HEK293 (cell line): ENCODE measurements at regions not wholly inside any gene's neighbourhood (a gene's known extent, or its start where the extent isn't known, plus 50 kb on each side); places are given as distances from the start of the nearest gene placed in this dataset.

Experiments used
- CTCF ChIA-PET: fragments of 350-600 bp; formaldehyde crosslinking; extraction: SDS; loops from one replicate; lab custom pipeline; 2021; ENCODE audit warnings: antibody characterized with exemption; lab: Yijun Ruan, JAX
- POLR2A ChIA-PET: fragments of 300-600 bp; formaldehyde crosslinking; extraction: SDS; loops from one replicate; lab custom pipeline; 2020; ENCODE audit warnings: antibody characterized with exemption, inconsistent platforms; lab: Yijun Ruan, JAX
- H3K27ac ChIP-seq: fragments of 200-500 bp; sonication (Bioruptor generic); 2 replicates; pipeline ENCODE4 v1.5.1; 2014; ENCODE audit warnings: low read depth, low read length, control low read depth, inconsistent platforms; ENCODE audit errors: extremely low read depth
- H3K36me3 ChIP-seq, 2 experiments: fragments of 200-500 bp in 1 of 2; sonication (Bioruptor generic) in 1 of 2; 1 replicate in 1 of 2; 2 replicates in 1 of 2; pipeline ENCODE4 v1.5.1; 2014 to 2017; ENCODE audit warnings: inconsistent platforms in 2 of 2, low read length in 2 of 2; ENCODE audit not compliant: control insufficient read depth in 2 of 2, insufficient read depth in 1 of 2
- H3K4me1 ChIP-seq: fragments of 200-500 bp; sonication (Bioruptor generic); 2 replicates; pipeline ENCODE4 v1.5.1; 2014; ENCODE audit warnings: mild to moderate bottlenecking, low read length, inconsistent platforms; ENCODE audit not compliant: control insufficient read depth, insufficient read depth
- H3K4me3 ChIP-seq: 2 replicates; pipeline ENCODE4 v1.5.1; 2011; ENCODE audit warnings: low read depth, mild to moderate bottlenecking, control low read depth, low read length, moderate library complexity
- H3K9me3 ChIP-seq: fragments of 200-500 bp; sonication (Bioruptor generic); 2 replicates; pipeline ENCODE4 v1.5.1; 2014; ENCODE audit warnings: low read depth, low read length, inconsistent platforms; ENCODE audit not compliant: control insufficient read depth, insufficient read depth
- CTCF ChIP-seq: fragments of 450-650 bp; formaldehyde crosslinking; IDR thresholded peaks from 2 replicates; pipeline ENCODE4 v1.5.1; 2016; ENCODE audit warnings: missing biosample characterization, missing genetic modification characterization
- HOXD13 ChIP-seq: sonication (generic); formaldehyde crosslinking; IDR thresholded peaks from 2 replicates; pipeline ENCODE4 v1.8.0; 2022; ENCODE audit warnings: missing genetic modification reagents, borderline replicate concordance
- PBX3 ChIP-seq: sonication (generic); formaldehyde crosslinking; IDR thresholded peaks from 2 replicates; pipeline ENCODE4 v1.8.1; 2022; ENCODE audit warnings: mild to moderate bottlenecking, moderate library complexity, missing genetic modification reagents
- REST ChIP-seq: fragments of 450-650 bp; formaldehyde crosslinking; IDR thresholded peaks from 2 replicates; pipeline ENCODE4 v1.5.1; 2016; ENCODE audit warnings: missing biosample characterization, missing genetic modification characterization
- ZBTB26 ChIP-seq: fragments of 450-650 bp; formaldehyde crosslinking; optimal IDR thresholded peaks from 2 replicates; pipeline ENCODE3; 2016; ENCODE audit warnings: missing biosample characterization, mild to moderate bottlenecking, missing genetic modification characterization
- ZNF19 ChIP-seq: fragments of 450-650 bp; formaldehyde crosslinking; IDR thresholded peaks from 2 replicates; pipeline ENCODE4; 2016; ENCODE audit warnings: missing biosample characterization, missing genetic modification characterization, low read depth
- ZNF221 ChIP-seq: fragments of 450-650 bp; formaldehyde crosslinking; IDR thresholded peaks from 2 replicates; pipeline ENCODE4 v1.5.1; 2017; ENCODE audit warnings: missing biosample characterization, missing genetic modification characterization, borderline replicate concordance
- ZNF24 ChIP-seq: fragments of 450-650 bp; formaldehyde crosslinking; IDR thresholded peaks from 2 replicates; pipeline ENCODE4 v1.5.1; 2016; ENCODE audit warnings: missing biosample characterization, missing genetic modification characterization
- ZNF266 ChIP-seq: fragments of 450-650 bp; formaldehyde crosslinking; IDR thresholded peaks from 2 replicates; pipeline ENCODE4 v1.5.1; 2016; ENCODE audit warnings: missing biosample characterization, missing genetic modification characterization, low read depth
- ZNF350 ChIP-seq: fragments of 450-650 bp; formaldehyde crosslinking; IDR thresholded peaks from 2 replicates; pipeline ENCODE4 v1.5.0; 2017; ENCODE audit warnings: missing biosample characterization, mild to moderate bottlenecking, missing genetic modification characterization
- ZNF366 ChIP-seq: fragments of 450-650 bp; formaldehyde crosslinking; conservative IDR thresholded peaks from 2 replicates; pipeline ENCODE4 v1.5.1; 2016; ENCODE audit warnings: missing biosample characterization, missing genetic modification characterization
- ZNF416 ChIP-seq: fragments of 450-650 bp; formaldehyde crosslinking; IDR thresholded peaks from 2 replicates; pipeline ENCODE4 v1.5.1; 2016; ENCODE audit warnings: missing biosample characterization, missing genetic modification characterization
- ZNF488 ChIP-seq: fragments of 450-650 bp; formaldehyde crosslinking; IDR thresholded peaks from 2 replicates; pipeline ENCODE4 v1.5.1; 2016; ENCODE audit warnings: missing biosample characterization, missing genetic modification characterization
- ZNF514 ChIP-seq: fragments of 450-650 bp; formaldehyde crosslinking; IDR thresholded peaks from 2 replicates; pipeline ENCODE4 v1.5.1; 2016; ENCODE audit warnings: missing biosample characterization, missing genetic modification characterization
- ZNF544 ChIP-seq: fragments of 450-650 bp; formaldehyde crosslinking; IDR thresholded peaks from 2 replicates; pipeline ENCODE4 v1.5.0; 2017; ENCODE audit warnings: missing biosample characterization, missing genetic modification characterization
- ZNF585B ChIP-seq: fragments of 450-650 bp; formaldehyde crosslinking; IDR thresholded peaks from 2 replicates; pipeline ENCODE4 v1.5.1; 2016; ENCODE audit warnings: missing biosample characterization, missing genetic modification characterization
- TF ChIP-seq, protein P1 (sequence below): fragments of 450-650 bp; formaldehyde crosslinking; IDR thresholded peaks from 2 replicates; pipeline ENCODE4 v1.5.1; 2016; ENCODE audit warnings: missing biosample characterization, missing genetic modification characterization
- TF ChIP-seq, protein P2 (sequence below): fragments of 450-650 bp; formaldehyde crosslinking; IDR thresholded peaks from 2 replicates; pipeline ENCODE4 v1.5.1; 2016; ENCODE audit warnings: missing biosample characterization, missing genetic modification characterization
- TF ChIP-seq, protein P3 (sequence below): fragments of 450-650 bp; formaldehyde crosslinking; IDR thresholded peaks from 2 replicates; pipeline ENCODE4 v1.5.0; 2017; ENCODE audit warnings: missing biosample characterization, missing genetic modification characterization, borderline replicate concordance

- ChIA-PET POLR2A (no interaction called here), CTCF (no interaction called here)
- H3K27ac ChIP-seq, result no peak overlapping the region
- TF ChIP-seq HOXD13 (CRISPR knock-in tag) (no peak), ZNF514 (no peak), CTCF (tag by site-specific recombination) (no peak), PBX3 (CRISPR knock-in tag) (no peak), ZNF266 (tag by site-specific recombination) (no peak), ZNF366 (tag by site-specific recombination) (no peak), ZNF416 (no peak), ZNF221 (no peak), ZNF544 (no peak), ZNF585B (no peak), ZNF350 (tag by site-specific recombination) (no peak), ZBTB26 (tag by site-specific recombination) (no peak), REST (no peak), ZNF24 (tag by site-specific recombination) (no peak), ZNF488 (tag by site-specific recombination) (no peak), ZNF19 (tag by site-specific recombination) (no peak)
- TF ChIP-seq, protein P1, sequence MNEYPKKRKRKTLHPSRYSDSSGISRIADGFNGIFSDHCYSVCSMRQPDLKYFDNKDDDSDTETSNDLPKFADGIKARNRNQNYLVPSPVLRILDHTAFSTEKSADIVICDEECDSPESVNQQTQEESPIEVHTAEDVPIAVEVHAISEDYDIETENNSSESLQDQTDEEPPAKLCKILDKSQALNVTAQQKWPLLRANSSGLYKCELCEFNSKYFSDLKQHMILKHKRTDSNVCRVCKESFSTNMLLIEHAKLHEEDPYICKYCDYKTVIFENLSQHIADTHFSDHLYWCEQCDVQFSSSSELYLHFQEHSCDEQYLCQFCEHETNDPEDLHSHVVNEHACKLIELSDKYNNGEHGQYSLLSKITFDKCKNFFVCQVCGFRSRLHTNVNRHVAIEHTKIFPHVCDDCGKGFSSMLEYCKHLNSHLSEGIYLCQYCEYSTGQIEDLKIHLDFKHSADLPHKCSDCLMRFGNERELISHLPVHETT (tag by site-specific recombination), result no peak
- TF ChIP-seq, protein P2, sequence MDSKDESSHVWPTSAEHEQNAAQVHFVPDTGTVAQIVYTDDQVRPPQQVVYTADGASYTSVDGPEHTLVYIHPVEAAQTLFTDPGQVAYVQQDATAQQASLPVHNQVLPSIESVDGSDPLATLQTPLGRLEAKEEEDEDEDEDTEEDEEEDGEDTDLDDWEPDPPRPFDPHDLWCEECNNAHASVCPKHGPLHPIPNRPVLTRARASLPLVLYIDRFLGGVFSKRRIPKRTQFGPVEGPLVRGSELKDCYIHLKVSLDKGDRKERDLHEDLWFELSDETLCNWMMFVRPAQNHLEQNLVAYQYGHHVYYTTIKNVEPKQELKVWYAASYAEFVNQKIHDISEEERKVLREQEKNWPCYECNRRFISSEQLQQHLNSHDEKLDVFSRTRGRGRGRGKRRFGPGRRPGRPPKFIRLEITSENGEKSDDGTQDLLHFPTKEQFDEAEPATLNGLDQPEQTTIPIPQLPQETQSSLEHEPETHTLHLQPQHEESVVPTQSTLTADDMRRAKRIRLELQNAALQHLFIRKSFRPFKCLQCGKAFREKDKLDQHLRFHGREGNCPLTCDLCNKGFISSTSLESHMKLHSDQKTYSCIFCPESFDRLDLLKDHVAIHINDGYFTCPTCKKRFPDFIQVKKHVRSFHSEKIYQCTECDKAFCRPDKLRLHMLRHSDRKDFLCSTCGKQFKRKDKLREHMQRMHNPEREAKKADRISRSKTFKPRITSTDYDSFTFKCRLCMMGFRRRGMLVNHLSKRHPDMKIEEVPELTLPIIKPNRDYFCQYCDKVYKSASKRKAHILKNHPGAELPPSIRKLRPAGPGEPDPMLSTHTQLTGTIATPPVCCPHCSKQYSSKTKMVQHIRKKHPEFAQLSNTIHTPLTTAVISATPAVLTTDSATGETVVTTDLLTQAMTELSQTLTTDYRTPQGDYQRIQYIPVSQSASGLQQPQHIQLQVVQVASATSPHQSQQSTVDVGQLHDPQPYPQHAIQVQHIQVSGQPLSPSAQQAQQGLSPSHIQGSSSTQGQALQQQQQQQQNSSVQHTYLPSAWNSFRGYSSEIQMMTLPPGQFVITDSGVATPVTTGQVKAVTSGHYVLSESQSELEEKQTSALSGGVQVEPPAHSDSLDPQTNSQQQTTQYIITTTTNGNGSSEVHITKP (tag by site-specific recombination), result no peak
- TF ChIP-seq, protein P3, sequence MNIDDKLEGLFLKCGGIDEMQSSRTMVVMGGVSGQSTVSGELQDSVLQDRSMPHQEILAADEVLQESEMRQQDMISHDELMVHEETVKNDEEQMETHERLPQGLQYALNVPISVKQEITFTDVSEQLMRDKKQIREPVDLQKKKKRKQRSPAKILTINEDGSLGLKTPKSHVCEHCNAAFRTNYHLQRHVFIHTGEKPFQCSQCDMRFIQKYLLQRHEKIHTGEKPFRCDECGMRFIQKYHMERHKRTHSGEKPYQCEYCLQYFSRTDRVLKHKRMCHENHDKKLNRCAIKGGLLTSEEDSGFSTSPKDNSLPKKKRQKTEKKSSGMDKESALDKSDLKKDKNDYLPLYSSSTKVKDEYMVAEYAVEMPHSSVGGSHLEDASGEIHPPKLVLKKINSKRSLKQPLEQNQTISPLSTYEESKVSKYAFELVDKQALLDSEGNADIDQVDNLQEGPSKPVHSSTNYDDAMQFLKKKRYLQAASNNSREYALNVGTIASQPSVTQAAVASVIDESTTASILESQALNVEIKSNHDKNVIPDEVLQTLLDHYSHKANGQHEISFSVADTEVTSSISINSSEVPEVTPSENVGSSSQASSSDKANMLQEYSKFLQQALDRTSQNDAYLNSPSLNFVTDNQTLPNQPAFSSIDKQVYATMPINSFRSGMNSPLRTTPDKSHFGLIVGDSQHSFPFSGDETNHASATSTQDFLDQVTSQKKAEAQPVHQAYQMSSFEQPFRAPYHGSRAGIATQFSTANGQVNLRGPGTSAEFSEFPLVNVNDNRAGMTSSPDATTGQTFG (tag by site-specific recombination), result no peak
- TF ChIP-seq, all 188 proteins: peak for 0
- H3K9me3 ChIP-seq, result no peaks in the 10 kb centered on the region; the same call in 1 of the 2 replicates
- H3K36me3 ChIP-seq, result no peaks in the 10 kb centered on the region
- H3K4me1 ChIP-seq, result no peaks in the 10 kb centered on the region
- H3K4me3 ChIP-seq, result no peak overlapping the region
Observed at GRCh38 chr2:41678639-41679038, 369.2 kb upstream of the PKDCC start.
